ENCODE measurements at regions not wholly inside any gene's neighbourhood (a gene's known extent, or its start where the extent isn't known, plus 50 kb on each side); places are given as distances from the start of the nearest gene placed in this dataset.

DNA sequence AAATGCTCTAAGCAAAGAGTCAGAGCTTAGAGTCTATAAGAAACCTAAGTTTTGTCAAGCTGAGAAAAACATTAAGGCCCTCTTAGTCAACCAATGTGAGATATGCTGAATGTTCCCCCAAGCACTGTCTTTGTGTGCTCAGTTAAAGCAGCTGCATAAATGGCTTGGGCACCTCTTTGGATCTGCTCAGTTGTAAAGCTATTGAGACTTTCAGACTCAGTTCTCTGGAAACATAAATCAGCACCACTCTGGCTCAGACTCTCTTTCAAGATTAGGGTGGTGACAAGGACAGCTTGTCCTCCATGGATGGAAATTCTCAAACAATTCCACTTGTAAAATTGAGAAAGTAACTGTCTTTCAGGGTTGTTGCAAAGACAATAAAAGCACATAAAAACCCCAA, 807.9 kb downstream of the PRELID2 start:
- ChIA-PET CTCF (no interaction called here), POLR2A (no interaction called here)
- Histone ChIP-seq H3K27ac (no peak overlapping the region), H3K4me1 (no peaks in the 10 kb centered on the region), H3K9me3 (no peaks in the 10 kb centered on the region), H3K4me2 (no peak overlapping the region), H3K4me3 (no peak overlapping the region)
- no peak for DNase-seq (ENCODE audit: low read depth in 1 of 2, low spot score in 1 of 2)
- no peak for FAIRE-seq
- TF ChIP-seq, protein P1, sequence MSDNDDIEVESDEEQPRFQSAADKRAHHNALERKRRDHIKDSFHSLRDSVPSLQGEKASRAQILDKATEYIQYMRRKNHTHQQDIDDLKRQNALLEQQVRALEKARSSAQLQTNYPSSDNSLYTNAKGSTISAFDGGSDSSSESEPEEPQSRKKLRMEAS (IDR thresholded peaks at IDR 0.05) = no peak
- TF ChIP-seq JUNB (IDR thresholded peaks at IDR 0.05) (no peak), JUN (IDR thresholded peaks at IDR 0.05) (no peak), NPAS2 (CRISPR knock-in tag; IDR thresholded peaks at IDR 0.05; ENCODE audit: borderline replicate concordance) (no peak)
- TF ChIP-seq, protein P2, sequence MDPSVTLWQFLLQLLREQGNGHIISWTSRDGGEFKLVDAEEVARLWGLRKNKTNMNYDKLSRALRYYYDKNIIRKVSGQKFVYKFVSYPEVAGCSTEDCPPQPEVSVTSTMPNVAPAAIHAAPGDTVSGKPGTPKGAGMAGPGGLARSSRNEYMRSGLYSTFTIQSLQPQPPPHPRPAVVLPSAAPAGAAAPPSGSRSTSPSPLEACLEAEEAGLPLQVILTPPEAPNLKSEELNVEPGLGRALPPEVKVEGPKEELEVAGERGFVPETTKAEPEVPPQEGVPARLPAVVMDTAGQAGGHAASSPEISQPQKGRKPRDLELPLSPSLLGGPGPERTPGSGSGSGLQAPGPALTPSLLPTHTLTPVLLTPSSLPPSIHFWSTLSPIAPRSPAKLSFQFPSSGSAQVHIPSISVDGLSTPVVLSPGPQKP (IDR thresholded peaks at IDR 0.05; ENCODE audit: low read depth, low read length) = no peak
- ATAC-seq = no peak

DNA sequence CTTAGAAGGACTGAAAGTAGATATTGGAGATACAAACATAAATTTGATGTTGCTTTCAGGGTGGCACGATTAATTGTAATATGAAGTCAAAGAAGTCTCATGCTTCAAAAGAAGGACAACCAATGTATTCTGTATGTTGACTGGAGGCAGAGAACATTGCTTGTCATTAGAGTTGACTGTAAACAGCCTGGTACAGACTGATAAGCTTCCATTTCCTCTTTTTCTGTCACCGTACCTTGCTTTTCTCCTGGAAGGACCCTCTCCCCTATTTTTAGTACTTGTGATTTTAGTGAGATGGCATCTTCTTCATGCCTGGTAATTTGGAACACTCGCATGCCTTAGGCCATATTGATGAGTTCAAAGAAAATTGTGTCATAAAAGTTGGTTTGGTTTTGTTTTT, 809.4 kb downstream of the PRELID2 start:
- POLR2A ChIA-PET = no interaction called here
- WGBS (ENCODE audit: missing lambda C conversion rate) = 15% methylated on average over 3 of the region's 3 CpGs
- no peak for DNase-seq (ENCODE audit: low read depth in 1 of 2, low spot score in 1 of 2)
- Histone ChIP-seq H3K27ac (no peak overlapping the region), H3K4me1 (no peaks in the 10 kb centered on the region), H3K9me3 (no peaks in the 10 kb centered on the region), H3K4me3 (no peak overlapping the region), H3K4me2 (no peak overlapping the region)
- ATAC-seq = no peak
- CTCF ChIA-PET = no interaction called here
- FAIRE-seq = no peak
- TF ChIP-seq CBX2 (IDR thresholded peaks at IDR 0.05; ENCODE audit: borderline replicate concordance, low read depth) = no peak
- TF ChIP-seq, protein P3, sequence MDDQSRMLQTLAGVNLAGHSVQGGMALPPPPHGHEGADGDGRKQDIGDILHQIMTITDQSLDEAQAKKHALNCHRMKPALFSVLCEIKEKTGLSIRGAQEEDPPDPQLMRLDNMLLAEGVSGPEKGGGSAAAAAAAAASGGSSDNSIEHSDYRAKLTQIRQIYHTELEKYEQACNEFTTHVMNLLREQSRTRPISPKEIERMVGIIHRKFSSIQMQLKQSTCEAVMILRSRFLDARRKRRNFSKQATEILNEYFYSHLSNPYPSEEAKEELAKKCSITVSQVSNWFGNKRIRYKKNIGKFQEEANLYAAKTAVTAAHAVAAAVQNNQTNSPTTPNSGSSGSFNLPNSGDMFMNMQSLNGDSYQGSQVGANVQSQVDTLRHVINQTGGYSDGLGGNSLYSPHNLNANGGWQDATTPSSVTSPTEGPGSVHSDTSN (IDR thresholded peaks at IDR 0.05) = no peak
- no peak for TF ChIP-seq CHD4 (IDR thresholded peaks at IDR 0.05; ENCODE audit: borderline replicate concordance)
- no peak for TF ChIP-seq NR3C1 (IDR thresholded peaks at IDR 0.05)
- TF ChIP-seq SREBF2 (IDR thresholded peaks at IDR 0.05) = no peak
- TF ChIP-seq SMC3 (IDR thresholded peaks at IDR 0.05) = no peak
- TF ChIP-seq, protein P4, sequence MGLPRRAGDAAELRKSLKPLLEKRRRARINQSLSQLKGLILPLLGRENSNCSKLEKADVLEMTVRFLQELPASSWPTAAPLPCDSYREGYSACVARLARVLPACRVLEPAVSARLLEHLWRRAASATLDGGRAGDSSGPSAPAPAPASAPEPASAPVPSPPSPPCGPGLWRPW (IDR thresholded peaks at IDR 0.05) = no peak

DNA sequence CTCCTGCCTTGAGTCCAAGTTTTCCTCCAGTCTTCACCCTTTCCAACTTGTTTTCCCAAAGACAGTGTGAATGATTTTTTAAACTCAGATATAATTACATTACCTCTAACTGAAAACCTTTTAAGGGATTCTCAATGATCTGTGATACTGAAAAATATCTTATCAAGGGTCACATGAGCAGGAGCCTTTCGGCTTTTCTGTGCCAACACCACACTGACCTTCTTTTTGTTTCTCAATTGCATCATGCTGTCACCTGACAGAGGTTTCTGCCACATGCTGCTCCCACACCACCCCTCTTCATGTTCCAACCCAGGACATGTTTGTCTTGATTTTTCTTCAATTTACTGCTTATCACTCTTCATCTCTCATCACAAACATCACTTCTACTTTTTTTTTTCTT, 820.0 kb downstream of the PRELID2 start:
- ChIA-PET POLR2A (no interaction called here), CTCF (no interaction called here)
- Histone ChIP-seq H3K27ac (no peak overlapping the region), H3K4me3 (no peak overlapping the region), H3K9me3 (no peaks in the 10 kb centered on the region), H3K4me1 (no peaks in the 10 kb centered on the region), H3K4me2 (no peak overlapping the region)
- FAIRE-seq (no peak), DNase-seq (ENCODE audit: low read depth in 1 of 2, low spot score in 1 of 2) (no peak), ATAC-seq (no peak)
- no peak for TF ChIP-seq ZFP36 (IDR thresholded peaks at IDR 0.05; ENCODE audit: borderline replicate concordance, partially characterized antibody)
- TF ChIP-seq RAD21 (conservative IDR thresholded peaks at IDR 0.05 in 1 of 2, IDR thresholded peaks at IDR 0.05 in 1 of 2) = no peak
- TF ChIP-seq MAFK (IDR thresholded peaks at IDR 0.05; ENCODE audit: partially characterized antibody) = no peak
- TF ChIP-seq NR3C1 (IDR thresholded peaks at IDR 0.05) = no peak
- no peak for TF ChIP-seq TP53 (CRISPR knock-in tag; IDR thresholded peaks at IDR 0.05)
- no peak for TF ChIP-seq HEYL (CRISPR knock-in tag; IDR thresholded peaks at IDR 0.05)
- 3% methylated on average over 1 of the region's 1 CpG for WGBS (ENCODE audit: missing lambda C conversion rate)

DNA sequence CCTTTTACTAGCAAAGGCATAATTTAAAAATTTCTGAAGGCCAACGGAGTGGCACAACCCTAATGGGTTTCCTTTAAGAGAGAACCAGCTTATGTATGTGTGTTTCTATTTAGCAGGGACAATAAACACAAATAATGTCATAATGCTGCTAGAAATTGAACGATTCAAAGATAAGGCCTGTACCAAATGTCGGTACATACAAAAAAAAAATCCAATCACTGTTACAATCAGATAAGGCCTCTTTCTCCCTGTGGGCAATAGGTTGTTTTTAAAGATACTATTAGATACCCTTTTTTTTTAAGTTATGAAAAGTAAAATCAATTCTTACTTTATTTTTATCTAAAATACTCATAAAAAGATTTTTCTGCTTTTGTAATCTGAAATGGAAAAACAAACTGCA, 821.0 kb downstream of the PRELID2 start:
- no peak for DNase-seq (ENCODE audit: low read depth in 1 of 2, low spot score in 1 of 2)
- ChIA-PET CTCF (no interaction called here), POLR2A (no interaction called here)
- TF ChIP-seq RFX5 (IDR thresholded peaks at IDR 0.05) (no peak), NPAS2 (CRISPR knock-in tag; IDR thresholded peaks at IDR 0.05; ENCODE audit: borderline replicate concordance) (no peak), ZNF302 (CRISPR knock-in tag; IDR thresholded peaks at IDR 0.05) (no peak), POLR2A (IDR thresholded peaks at IDR 0.05; ENCODE audit: low read length) (no peak), MAZ (IDR thresholded peaks at IDR 0.05; ENCODE audit: borderline replicate concordance, low read depth, low read length) (no peak), RAD21 (conservative IDR thresholded peaks at IDR 0.05 in 1 of 2, IDR thresholded peaks at IDR 0.05 in 1 of 2) (no peak), TP53 (CRISPR knock-in tag; IDR thresholded peaks at IDR 0.05) (no peak), NR3C1 (IDR thresholded peaks at IDR 0.05) (no peak), RARB (CRISPR knock-in tag; IDR thresholded peaks at IDR 0.05) (no peak), RCOR1 (IDR thresholded peaks at IDR 0.05; ENCODE audit: low read depth, low read length) (no peak)
- TF ChIP-seq, protein P1 (IDR thresholded peaks at IDR 0.05) = no peak
- TF ChIP-seq, protein P5, sequence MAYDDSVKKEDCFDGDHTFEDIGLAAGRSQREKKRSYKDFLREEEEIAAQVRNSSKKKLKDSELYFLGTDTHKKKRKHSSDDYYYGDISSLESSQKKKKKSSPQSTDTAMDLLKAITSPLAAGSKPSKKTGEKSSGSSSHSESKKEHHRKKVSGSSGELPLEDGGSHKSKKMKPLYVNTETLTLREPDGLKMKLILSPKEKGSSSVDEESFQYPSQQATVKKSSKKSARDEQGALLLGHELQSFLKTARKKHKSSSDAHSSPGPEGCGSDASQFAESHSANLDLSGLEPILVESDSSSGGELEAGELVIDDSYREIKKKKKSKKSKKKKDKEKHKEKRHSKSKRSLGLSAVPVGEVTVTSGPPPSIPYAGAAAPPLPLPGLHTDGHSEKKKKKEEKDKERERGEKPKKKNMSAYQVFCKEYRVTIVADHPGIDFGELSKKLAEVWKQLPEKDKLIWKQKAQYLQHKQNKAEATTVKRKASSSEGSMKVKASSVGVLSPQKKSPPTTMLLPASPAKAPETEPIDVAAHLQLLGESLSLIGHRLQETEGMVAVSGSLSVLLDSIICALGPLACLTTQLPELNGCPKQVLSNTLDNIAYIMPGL (CRISPR knock-in tag; IDR thresholded peaks at IDR 0.05; ENCODE audit: borderline replicate concordance) = no peak
- no peaks in the 10 kb centered on the region for H3K9me3 ChIP-seq
- H3K27ac ChIP-seq = no peak overlapping the region
- H3K4me1 ChIP-seq = no peaks in the 10 kb centered on the region
- H3K4me3 ChIP-seq = no peak overlapping the region
- no peak overlapping the region for H3K4me2 ChIP-seq
- ATAC-seq = no peak
- WGBS (ENCODE audit: missing lambda C conversion rate) = 22% methylated on average over 3 of the region's 3 CpGs
- no peak for FAIRE-seq

Data from A549 (cell line).